ENCODE measurements at regions not wholly inside any gene's neighbourhood (a gene's known extent, or its start where the extent isn't known, plus 50 kb on each side); places are given as distances from the start of the nearest gene placed in this dataset.

DNA sequence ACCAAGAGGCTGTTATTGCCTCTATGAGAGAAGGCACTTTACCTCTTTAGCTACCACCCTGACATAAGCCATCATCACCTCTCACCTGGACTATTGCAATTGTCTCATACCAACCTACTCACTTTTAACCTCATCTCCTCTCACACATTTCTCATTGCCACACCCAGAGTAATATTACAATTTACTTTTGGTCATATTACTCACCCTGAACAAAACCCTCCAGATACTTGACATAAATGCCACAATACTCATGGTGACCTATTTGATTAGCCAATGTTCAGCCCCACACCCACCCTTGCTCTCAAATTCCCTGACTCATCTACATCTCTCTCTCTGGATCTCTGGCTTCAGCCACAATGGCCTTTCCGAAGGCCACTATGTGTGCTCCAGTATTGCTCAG is 90.9 kb upstream of the CDH7 start:
- H3K4me3 ChIP-seq (replicated peaks in 1 of 4; ENCODE audit: control extremely low read depth in 1 of 4, insufficient read depth in 1 of 4, low read depth in 3 of 4, low read length in 4 of 4) = no peak overlapping the region
- no peak overlapping the region for H3K9ac ChIP-seq (ENCODE audit: insufficient read depth, low read length)
- DNase-seq (ENCODE audit: low read depth in 2 of 2) = peak in 1 of 2 donors; percentile 5
- H3K27me3 ChIP-seq (ENCODE audit: control insufficient read depth, insufficient read depth, low read length) = no peaks in the 10 kb centered on the region
- TF ChIP-seq EZH2 (IDR thresholded peaks at IDR 0.05; ENCODE audit: low read length, missing control alignments) = no peak
- TF ChIP-seq, protein P1, sequence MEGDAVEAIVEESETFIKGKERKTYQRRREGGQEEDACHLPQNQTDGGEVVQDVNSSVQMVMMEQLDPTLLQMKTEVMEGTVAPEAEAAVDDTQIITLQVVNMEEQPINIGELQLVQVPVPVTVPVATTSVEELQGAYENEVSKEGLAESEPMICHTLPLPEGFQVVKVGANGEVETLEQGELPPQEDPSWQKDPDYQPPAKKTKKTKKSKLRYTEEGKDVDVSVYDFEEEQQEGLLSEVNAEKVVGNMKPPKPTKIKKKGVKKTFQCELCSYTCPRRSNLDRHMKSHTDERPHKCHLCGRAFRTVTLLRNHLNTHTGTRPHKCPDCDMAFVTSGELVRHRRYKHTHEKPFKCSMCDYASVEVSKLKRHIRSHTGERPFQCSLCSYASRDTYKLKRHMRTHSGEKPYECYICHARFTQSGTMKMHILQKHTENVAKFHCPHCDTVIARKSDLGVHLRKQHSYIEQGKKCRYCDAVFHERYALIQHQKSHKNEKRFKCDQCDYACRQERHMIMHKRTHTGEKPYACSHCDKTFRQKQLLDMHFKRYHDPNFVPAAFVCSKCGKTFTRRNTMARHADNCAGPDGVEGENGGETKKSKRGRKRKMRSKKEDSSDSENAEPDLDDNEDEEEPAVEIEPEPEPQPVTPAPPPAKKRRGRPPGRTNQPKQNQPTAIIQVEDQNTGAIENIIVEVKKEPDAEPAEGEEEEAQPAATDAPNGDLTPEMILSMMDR (conservative IDR thresholded peaks at IDR 0.05 in 1 of 2, IDR thresholded peaks at IDR 0.05 in 1 of 2; ENCODE audit: low read depth in 1 of 2, low read length in 2 of 2) = no peak
- H3K36me3 ChIP-seq (ENCODE audit: control insufficient read depth, insufficient read depth, low read length) = no peaks in the 10 kb centered on the region
- no peaks in the 10 kb centered on the region for H4K20me1 ChIP-seq (ENCODE audit: control insufficient read depth, extremely low read depth, insufficient read depth, low read length)
- H3K9me3 ChIP-seq (ENCODE audit: control insufficient read depth, insufficient read depth, low read depth, low read length) = no peaks in the 10 kb centered on the region
- no peaks in the 10 kb centered on the region for H3K4me1 ChIP-seq (ENCODE audit: control insufficient read depth, extremely low read depth, insufficient read depth, low read length)
- no peak overlapping the region for H3K4me2 ChIP-seq (ENCODE audit: extremely low read depth, insufficient read depth, low read length)
- no peak overlapping the region for H2AFZ ChIP-seq (ENCODE audit: low read length)
- no peak overlapping the region for H3K27ac ChIP-seq (ENCODE audit: insufficient read depth, low read length)
- no peaks in the 10 kb centered on the region for H3K79me2 ChIP-seq (ENCODE audit: control insufficient read depth, insufficient read depth, low read length)

DNA sequence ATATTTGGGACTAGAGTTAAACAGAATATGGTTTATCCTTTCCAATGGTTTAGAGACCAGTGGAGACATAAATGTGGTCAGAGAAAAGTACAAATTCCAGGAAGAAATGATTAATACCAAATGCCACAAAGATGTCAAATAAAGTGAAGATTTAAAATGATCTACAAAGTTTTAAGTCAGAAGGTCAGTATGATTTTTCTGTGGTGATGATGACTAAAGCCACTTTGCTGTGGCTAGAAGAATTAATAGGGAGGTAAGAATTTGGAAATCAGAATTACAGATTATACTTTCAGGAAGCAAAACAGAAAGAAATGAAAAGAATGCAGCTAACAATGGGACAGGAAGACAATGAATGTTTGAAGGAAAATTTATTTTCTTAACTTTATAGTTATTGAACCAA is 91.5 kb upstream of the CDH7 start:
- DNase-seq (ENCODE audit: low read depth in 2 of 2) = no peak
- no peak overlapping the region for H3K27ac ChIP-seq (ENCODE audit: insufficient read depth, low read length)
- no peaks in the 10 kb centered on the region for H3K36me3 ChIP-seq (ENCODE audit: control insufficient read depth, insufficient read depth, low read length)
- no peaks in the 10 kb centered on the region for H3K4me1 ChIP-seq (ENCODE audit: control insufficient read depth, extremely low read depth, insufficient read depth, low read length)
- no peak overlapping the region for H3K4me2 ChIP-seq (ENCODE audit: extremely low read depth, insufficient read depth, low read length)
- TF ChIP-seq EZH2 (IDR thresholded peaks at IDR 0.05; ENCODE audit: low read length, missing control alignments) = no peak
- TF ChIP-seq, protein P1 (conservative IDR thresholded peaks at IDR 0.05 in 1 of 2, IDR thresholded peaks at IDR 0.05 in 1 of 2; ENCODE audit: low read depth in 1 of 2, low read length in 2 of 2) = no peak
- H3K79me2 ChIP-seq (ENCODE audit: control insufficient read depth, insufficient read depth, low read length) = no peaks in the 10 kb centered on the region
- H3K27me3 ChIP-seq (ENCODE audit: control insufficient read depth, insufficient read depth, low read length) = no peaks in the 10 kb centered on the region
- H4K20me1 ChIP-seq (ENCODE audit: control insufficient read depth, extremely low read depth, insufficient read depth, low read length) = no peaks in the 10 kb centered on the region
- H3K4me3 ChIP-seq (replicated peaks in 1 of 4; ENCODE audit: control extremely low read depth in 1 of 4, insufficient read depth in 1 of 4, low read depth in 3 of 4, low read length in 4 of 4) = no peak overlapping the region
- H3K9ac ChIP-seq (ENCODE audit: insufficient read depth, low read length) = no peak overlapping the region
- no peak overlapping the region for H2AFZ ChIP-seq (ENCODE audit: low read length)
- H3K9me3 ChIP-seq (ENCODE audit: control insufficient read depth, insufficient read depth, low read depth, low read length) = no peaks in the 10 kb centered on the region

DNA sequence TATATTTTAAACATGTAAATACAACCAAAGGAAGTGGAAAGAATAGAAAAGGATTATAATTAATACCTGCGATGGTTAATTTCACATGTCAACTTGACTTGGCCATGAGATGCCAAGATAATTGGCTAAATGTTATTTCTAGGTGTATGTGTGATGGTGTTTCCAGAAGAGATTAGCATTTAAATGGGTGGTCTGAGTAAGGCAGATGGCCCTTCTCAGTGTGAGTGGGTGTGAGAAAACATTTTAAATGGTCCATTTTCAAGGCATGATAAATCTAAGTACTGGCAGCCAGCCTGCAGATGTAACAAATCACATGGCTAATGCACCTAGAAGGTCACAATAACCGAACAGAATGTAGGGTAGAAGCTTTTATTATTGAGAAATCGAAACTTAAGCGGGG is 99.6 kb upstream of the CDH7 start:
- DNase-seq (ENCODE audit: low read depth in 2 of 2) = no peak
- Histone ChIP-seq H3K36me3 (ENCODE audit: control insufficient read depth, insufficient read depth, low read length) (no peaks in the 10 kb centered on the region), H3K27me3 (ENCODE audit: control insufficient read depth, insufficient read depth, low read length) (no peaks in the 10 kb centered on the region), H3K27ac (ENCODE audit: insufficient read depth, low read length) (no peak overlapping the region), H3K9me3 (ENCODE audit: control insufficient read depth, insufficient read depth, low read depth, low read length) (no peaks in the 10 kb centered on the region), H3K4me1 (ENCODE audit: control insufficient read depth, extremely low read depth, insufficient read depth, low read length) (no peaks in the 10 kb centered on the region), H2AFZ (ENCODE audit: low read length) (no peak overlapping the region), H3K79me2 (ENCODE audit: control insufficient read depth, insufficient read depth, low read length) (no peaks in the 10 kb centered on the region), H3K4me3 (replicated peaks in 1 of 4; ENCODE audit: control extremely low read depth in 1 of 4, insufficient read depth in 1 of 4, low read depth in 3 of 4, low read length in 4 of 4) (no peak overlapping the region), H3K4me2 (ENCODE audit: extremely low read depth, insufficient read depth, low read length) (no peak overlapping the region), H4K20me1 (ENCODE audit: control insufficient read depth, extremely low read depth, insufficient read depth, low read length) (no peaks in the 10 kb centered on the region), H3K9ac (ENCODE audit: insufficient read depth, low read length) (no peak overlapping the region)
- TF ChIP-seq, protein P1 (conservative IDR thresholded peaks at IDR 0.05 in 1 of 2, IDR thresholded peaks at IDR 0.05 in 1 of 2; ENCODE audit: low read depth in 1 of 2, low read length in 2 of 2) = no peak
- TF ChIP-seq EZH2 (IDR thresholded peaks at IDR 0.05; ENCODE audit: low read length, missing control alignments) = no peak

Measured in fibroblast of lung (primary cell).